Cardiac muscle cell (in vitro differentiated cells and primary cell): ENCODE measurements at regions not wholly inside any gene's neighbourhood (a gene's known extent, or its start where the extent isn't known, plus 50 kb on each side); places are given as distances from the start of the nearest gene placed in this dataset.

ENCODE experiments used
- DNase-seq, 2 donors: peaks; one replicate each; pipeline versions ENCODE4 v3.0.0 to v3.0.0-alpha.2; 2010 to 2017; ENCODE audit warnings: low read depth in 1 of 2, low spot score in 1 of 2
- H3K27ac ChIP-seq: fragments of 200-600 bp; sonication (generic); 2 replicates; pipeline ENCODE4 v1.5.1; 2016
- H3K27me3 ChIP-seq: fragments of 200-600 bp; sonication (generic); 2 replicates; pipeline ENCODE4 v1.6.0; 2016; ENCODE audit warnings: control low read depth
- H3K36me3 ChIP-seq: fragments of 200-600 bp; sonication (generic); 2 replicates; pipeline ENCODE4 v1.5.1; 2016; ENCODE audit warnings: control low read depth
- H3K4me1 ChIP-seq: fragments of 200-600 bp; sonication (generic); 2 replicates; pipeline ENCODE4 v1.8.1; 2017; ENCODE audit warnings: low read depth, mild to moderate bottlenecking, mixed run types
- H3K4me3 ChIP-seq: fragments of 200-600 bp; sonication (generic); 2 replicates; pipeline ENCODE4 v1.5.1; 2016; ENCODE audit warnings: mild to moderate bottlenecking
- H3K9me3 ChIP-seq: fragments of 200-600 bp; sonication (generic); 2 replicates; pipeline ENCODE4 v1.5.1; 2017; ENCODE audit warnings: low read depth, mild to moderate bottlenecking, control low read depth
- CTCF ChIP-seq: IDR thresholded peaks from 2 replicates; pipeline ENCODE4 v1.5.1; 2012; ENCODE audit warnings: low read depth, mild to moderate bottlenecking, low read length

GRCh38 chr12:92628476-92628875 is 74.3 kb upstream of the PLEKHG7 start:
- TF ChIP-seq CTCF, result no peak
- DNase-seq, result no peak
- no peaks in the 10 kb centered on the region for H3K27me3 ChIP-seq

GRCh38 chr12:92627511-92627910 is 75.3 kb upstream of the PLEKHG7 start:
- no peaks in the 10 kb centered on the region for H3K36me3 ChIP-seq
- H3K27ac ChIP-seq, result no peak overlapping the region
- H3K27me3 ChIP-seq, result no peaks in the 10 kb centered on the region
- H3K9me3 ChIP-seq, result no peaks in the 10 kb centered on the region
- TF ChIP-seq CTCF, result no peak
- H3K4me1 ChIP-seq, result peaks cover 4% of the 10 kb centered on the region
- H3K4me3 ChIP-seq, result no peak overlapping the region
- no peak for DNase-seq

More at GRCh38 chr12:92628476-92628875, 74.3 kb upstream of the PLEKHG7 start:
- Histone ChIP-seq H3K36me3 (no peaks in the 10 kb centered on the region), H3K27ac (no peak overlapping the region), H3K4me3 (no peak overlapping the region), H3K4me1 (peaks cover 4% of the 10 kb centered on the region), H3K9me3 (no peaks in the 10 kb centered on the region)

GRCh38 chr12:92625639-92626310 is 77.0 kb upstream of the PLEKHG7 start:
- Histone ChIP-seq H3K27me3 (no peaks in the 10 kb centered on the region), H3K36me3 (no peaks in the 10 kb centered on the region), H3K27ac (no peak overlapping the region), H3K4me3 (no peak overlapping the region), H3K9me3 (no peaks in the 10 kb centered on the region), H3K4me1 (peaks cover 4% of the 10 kb centered on the region)
- TF ChIP-seq CTCF, result no peak
- DNase-seq, result no peak

GRCh38 chr12:92624236-92624635 is 78.6 kb upstream of the PLEKHG7 start:
- Histone ChIP-seq H3K36me3 (no peaks in the 10 kb centered on the region), H3K4me1 (peaks cover under 1% of the 10 kb centered on the region), H3K27me3 (no peaks in the 10 kb centered on the region), H3K9me3 (no peaks in the 10 kb centered on the region), H3K4me3 (no peak overlapping the region), H3K27ac (no peak overlapping the region)
- DNase-seq, result peak in 1 of 2 donors; percentile 41
- TF ChIP-seq CTCF, result no peak

GRCh38 chr12:92623386-92623785 is 79.4 kb upstream of the PLEKHG7 start:
- Histone ChIP-seq H3K4me3 (no peak overlapping the region), H3K4me1 (no peaks in the 10 kb centered on the region), H3K36me3 (no peaks in the 10 kb centered on the region), H3K27ac (no peak overlapping the region), H3K27me3 (no peaks in the 10 kb centered on the region), H3K9me3 (no peaks in the 10 kb centered on the region)
- no peak for TF ChIP-seq CTCF
- no peak for DNase-seq
